ENCODE measurements at regions not wholly inside any gene's neighbourhood (a gene's known extent, or its start where the extent isn't known, plus 50 kb on each side); places are given as distances from the start of the nearest gene placed in this dataset.

DNA sequence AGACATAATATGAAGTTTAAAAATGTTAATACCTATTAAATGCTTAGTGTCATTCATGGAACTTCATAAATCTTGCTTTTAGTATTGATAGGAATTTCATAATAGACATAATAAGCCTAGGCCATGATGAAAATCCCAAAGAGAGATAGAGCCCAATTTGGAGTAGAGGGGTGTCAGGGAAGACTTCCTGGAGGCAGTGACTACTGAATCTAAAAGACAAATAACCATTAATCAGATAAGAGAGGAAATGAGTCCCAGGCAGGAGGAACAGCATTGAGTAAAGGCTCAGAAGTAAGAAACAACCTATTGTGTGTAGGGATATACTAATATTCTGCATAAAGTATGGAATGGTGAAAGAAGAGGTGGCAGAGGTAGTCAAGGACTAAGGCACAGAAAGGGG is 126.9 kb upstream of the MRPS22 start:
- TF ChIP-seq, protein P1, sequence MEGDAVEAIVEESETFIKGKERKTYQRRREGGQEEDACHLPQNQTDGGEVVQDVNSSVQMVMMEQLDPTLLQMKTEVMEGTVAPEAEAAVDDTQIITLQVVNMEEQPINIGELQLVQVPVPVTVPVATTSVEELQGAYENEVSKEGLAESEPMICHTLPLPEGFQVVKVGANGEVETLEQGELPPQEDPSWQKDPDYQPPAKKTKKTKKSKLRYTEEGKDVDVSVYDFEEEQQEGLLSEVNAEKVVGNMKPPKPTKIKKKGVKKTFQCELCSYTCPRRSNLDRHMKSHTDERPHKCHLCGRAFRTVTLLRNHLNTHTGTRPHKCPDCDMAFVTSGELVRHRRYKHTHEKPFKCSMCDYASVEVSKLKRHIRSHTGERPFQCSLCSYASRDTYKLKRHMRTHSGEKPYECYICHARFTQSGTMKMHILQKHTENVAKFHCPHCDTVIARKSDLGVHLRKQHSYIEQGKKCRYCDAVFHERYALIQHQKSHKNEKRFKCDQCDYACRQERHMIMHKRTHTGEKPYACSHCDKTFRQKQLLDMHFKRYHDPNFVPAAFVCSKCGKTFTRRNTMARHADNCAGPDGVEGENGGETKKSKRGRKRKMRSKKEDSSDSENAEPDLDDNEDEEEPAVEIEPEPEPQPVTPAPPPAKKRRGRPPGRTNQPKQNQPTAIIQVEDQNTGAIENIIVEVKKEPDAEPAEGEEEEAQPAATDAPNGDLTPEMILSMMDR (IDR thresholded peaks at IDR 0.05) = no peak
- TF ChIP-seq POLR2A (IDR thresholded peaks at IDR 0.05) = no peak

Measured in sigmoid colon (tissue), 3 donors.